ENCODE measurements at regions not wholly inside any gene's neighbourhood (a gene's known extent, or its start where the extent isn't known, plus 50 kb on each side); places are given as distances from the start of the nearest gene placed in this dataset.

GRCh38 chr14:51498411-51499227 is 153.1 kb upstream of the FRMD6 start (continued):
- TF ChIP-seq CTCF (conservative IDR thresholded peaks at IDR 0.05; ENCODE audit: low read depth in 2 of 2) (no peak), CREB1 (CRISPR knock-in tag; IDR thresholded peaks at IDR 0.05; ENCODE audit: low read depth) (no peak), REST (IDR thresholded peaks at IDR 0.05; ENCODE audit: unreplicated experiment) (no peak), POLR2AphosphoS5 (IDR thresholded peaks at IDR 0.05; ENCODE audit: low read depth) (no peak), NANOG (IDR thresholded peaks at IDR 0.05; ENCODE audit: borderline replicate concordance) (no peak)

GRCh38 chr14:51500776-51501175 is 150.9 kb upstream of the FRMD6 start:
- Mint-ChIP-seq H3K27me3 (ENCODE audit: insufficient read depth, low read depth, poor library complexity) (no peaks in the 10 kb centered on the region), H3K4me3 (no peak overlapping the region)
- no peak for TF ChIP-seq JUNB (IDR thresholded peaks at IDR 0.05; ENCODE audit: unreplicated experiment)
- no peak for TF ChIP-seq ZNF114 (CRISPR knock-in tag; IDR thresholded peaks at IDR 0.05)
- TF ChIP-seq NANOG (IDR thresholded peaks at IDR 0.05; ENCODE audit: borderline replicate concordance), result no peak
- no peak for TF ChIP-seq ETS1 (IDR thresholded peaks at IDR 0.05)
- no peak for TF ChIP-seq CREB1 (CRISPR knock-in tag; IDR thresholded peaks at IDR 0.05; ENCODE audit: low read depth)
- no peak for TF ChIP-seq CTCF (conservative IDR thresholded peaks at IDR 0.05; ENCODE audit: low read depth in 2 of 2)
- no peak for TF ChIP-seq STAT1 (IDR thresholded peaks at IDR 0.05; ENCODE audit: unreplicated experiment)
- no peak for TF ChIP-seq EZH2 (IDR thresholded peaks at IDR 0.05; ENCODE audit: low read depth, unreplicated experiment)
- TF ChIP-seq POLR2AphosphoS5 (IDR thresholded peaks at IDR 0.05; ENCODE audit: low read depth), result no peak

More at GRCh38 chr14:51500776-51501175, 150.9 kb upstream of the FRMD6 start:
- Histone ChIP-seq H2AFZ (no peak overlapping the region), H3K4me3 (no peak overlapping the region), H3K9me2 (ENCODE audit: insufficient read depth) (no peaks in the 10 kb centered on the region), H3K79me2 (replicated peaks; ENCODE audit: insufficient read depth) (no peaks in the 10 kb centered on the region), H3K4me1 (ENCODE audit: insufficient read depth) (no peaks in the 10 kb centered on the region), H3K36me3 (ENCODE audit: insufficient read depth) (no peaks in the 10 kb centered on the region), H3K27me3 (ENCODE audit: insufficient read depth) (no peaks in the 10 kb centered on the region), H3F3A (replicated peaks; ENCODE audit: low read depth) (no peaks in the 10 kb centered on the region), H4K20me1 (replicated peaks; ENCODE audit: insufficient read depth) (no peaks in the 10 kb centered on the region), H3K4me2 (no peak overlapping the region), H3K27ac (ENCODE audit: low read depth) (no peak overlapping the region)
- Mint-ChIP-seq H3K36me3 (ENCODE audit: low read depth) (peaks cover 3% of the 10 kb centered on the region; the same call in 1 of the 3 replicates), H3K4me1 (no peaks in the 10 kb centered on the region), H3K27ac (no peak overlapping the region), H3K9me3 (peaks cover 38% of the 10 kb centered on the region; the same call in 2 of the 3 replicates)
- DNase-seq (ENCODE audit: low spot score), result no peak
- ATAC-seq, result no peak
